Medulla oblongata (tissue), 1 donor: ENCODE measurements at regions not wholly inside any gene's neighbourhood (a gene's known extent, or its start where the extent isn't known, plus 50 kb on each side); places are given as distances from the start of the nearest gene placed in this dataset.
"Not testable (repeated sequence)": the region's sequence is repeated elsewhere in the genome, so short reads cannot be mapped to it uniquely, and the experiment has no call there.

Experiments used
- DNase-seq: peaks from one replicate; pipeline ENCODE4 v3.0.0-alpha.2; 2015; ENCODE audit errors: extremely low spot score

DNA sequence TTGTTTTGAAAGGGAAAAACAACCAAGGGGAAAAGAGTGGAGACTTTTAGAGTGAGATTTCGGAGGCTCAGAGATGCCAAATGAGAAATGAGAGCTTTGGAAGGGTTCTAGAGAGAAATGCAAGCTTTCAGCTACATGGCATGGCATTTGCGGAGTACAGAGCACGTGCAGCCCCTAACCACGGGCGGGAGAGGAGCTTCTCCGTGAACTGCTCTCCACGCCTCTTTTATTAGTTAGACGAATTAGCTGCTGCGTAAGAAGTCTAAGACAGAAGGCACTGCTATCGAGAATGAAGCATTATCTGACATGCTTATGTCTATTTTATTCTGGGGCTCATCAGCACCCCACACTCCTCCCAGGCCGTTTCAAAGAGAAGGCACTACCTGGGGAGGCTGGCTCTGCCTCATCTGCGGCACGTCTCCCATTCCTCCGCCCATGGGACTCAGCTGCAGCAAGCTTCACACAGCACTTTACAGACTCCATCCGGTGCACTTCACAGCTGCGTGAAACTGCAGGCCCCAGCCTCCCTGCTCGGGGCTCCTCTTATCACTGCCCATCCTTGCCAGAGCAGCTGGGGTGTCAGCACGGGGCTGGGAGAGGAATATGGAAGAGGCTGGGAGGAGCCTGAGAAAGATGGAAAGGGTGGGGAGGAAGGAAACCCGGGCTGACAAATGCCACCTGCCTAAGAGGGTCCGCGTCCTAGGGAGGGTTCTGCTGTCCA lies 207.3 kb upstream of the APCDD1 start:
- no peak for DNase-seq

DNA sequence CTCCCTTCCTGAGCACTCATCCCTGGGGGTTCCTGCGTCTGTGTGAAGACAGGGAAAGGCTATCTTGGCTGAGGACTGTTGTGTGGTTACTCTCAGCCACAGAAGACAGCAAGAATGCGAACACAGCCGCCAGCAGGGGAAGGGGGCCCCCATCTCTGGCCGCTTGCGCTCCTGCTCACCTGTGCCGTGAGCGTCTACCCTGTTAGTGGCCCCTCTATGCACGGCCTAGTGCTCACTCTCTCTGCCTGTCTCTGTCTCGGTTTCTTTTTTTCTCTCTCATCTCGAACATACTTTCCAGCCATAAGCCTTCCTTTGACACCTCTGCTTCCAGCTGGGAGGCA lies 206.7 kb upstream of the APCDD1 start:
- DNase-seq, result no peak

DNA sequence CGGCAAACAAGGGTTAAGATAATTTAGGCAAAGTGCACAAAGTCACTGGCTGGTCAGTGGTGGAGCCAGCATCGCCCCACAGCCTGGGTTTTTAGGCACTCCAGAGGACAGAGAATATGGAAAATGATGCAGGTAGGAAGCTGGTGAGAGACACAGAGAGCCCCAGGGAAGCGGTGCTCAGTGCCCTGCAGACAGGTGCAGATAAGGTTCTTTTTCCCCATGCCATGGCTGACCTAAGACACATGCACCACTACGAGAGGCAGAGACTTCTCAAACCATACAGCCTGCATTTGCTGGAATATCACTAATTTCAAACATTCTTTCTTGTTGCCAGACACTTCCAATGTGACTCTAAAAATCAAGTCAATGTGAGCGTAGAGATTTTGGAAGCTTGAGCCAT lies 205.7 kb upstream of the APCDD1 start:
- no peak for DNase-seq

DNA sequence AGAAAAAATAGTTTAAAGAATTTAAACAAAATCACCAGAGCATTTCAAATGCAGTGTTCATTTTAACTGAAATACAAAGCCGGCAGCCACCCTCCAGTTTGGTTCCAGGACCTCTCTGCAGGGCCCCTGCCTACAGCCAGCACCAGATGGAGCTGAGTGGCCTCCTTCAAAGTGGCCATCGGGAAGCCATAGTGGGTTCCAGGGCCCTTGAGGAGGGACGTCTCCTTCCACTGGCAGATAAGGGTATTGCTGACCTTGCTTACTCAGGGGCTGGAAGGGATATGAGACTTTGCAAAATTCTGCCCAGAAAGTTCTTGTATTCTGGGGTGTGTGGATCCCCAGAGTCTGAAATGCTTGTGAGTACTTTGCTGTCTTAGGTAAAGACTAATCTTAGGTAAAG lies 205.2 kb upstream of the APCDD1 start:
- DNase-seq, result no peak

DNA sequence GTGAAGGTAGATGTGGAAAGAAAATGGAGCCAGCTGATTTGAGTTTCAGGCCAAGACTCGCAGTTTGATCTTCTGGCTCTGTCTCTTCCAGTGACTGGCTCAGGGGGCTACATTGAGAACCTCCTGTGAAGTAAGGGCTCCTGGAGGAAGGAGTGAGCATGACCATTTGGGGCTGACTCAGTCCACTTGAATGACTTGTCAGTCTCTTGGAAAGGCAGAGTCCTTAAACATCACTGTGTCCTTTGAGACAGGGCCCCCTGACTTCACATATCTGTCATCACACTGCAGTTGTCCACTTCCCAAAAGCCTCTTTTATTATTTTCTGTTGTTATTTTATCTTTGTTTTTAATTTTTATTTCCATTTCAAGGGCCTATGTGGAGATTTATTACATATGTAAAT lies 204.6 kb upstream of the APCDD1 start:
- DNase-seq, result no peak

DNA sequence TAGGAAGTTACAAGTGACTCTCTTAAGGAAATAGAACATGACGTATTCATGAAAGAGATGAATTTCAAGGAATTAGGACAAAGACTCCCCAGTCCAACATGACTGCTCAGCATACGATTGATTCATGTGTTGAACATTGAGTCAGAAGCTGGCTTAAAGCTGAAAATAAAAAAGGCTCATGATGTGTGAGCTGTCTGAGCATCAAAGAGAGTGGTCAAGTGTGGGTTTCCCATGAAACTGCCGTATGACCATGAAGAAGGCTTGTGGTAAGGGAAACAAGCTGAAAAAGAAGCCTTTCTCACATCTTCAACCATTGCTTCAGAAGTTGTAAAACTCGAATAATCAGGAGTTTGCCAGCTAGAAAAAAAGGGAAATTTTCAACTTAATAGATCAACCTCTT lies 201.9 kb upstream of the APCDD1 start:
- DNase-seq, result no peak

DNA sequence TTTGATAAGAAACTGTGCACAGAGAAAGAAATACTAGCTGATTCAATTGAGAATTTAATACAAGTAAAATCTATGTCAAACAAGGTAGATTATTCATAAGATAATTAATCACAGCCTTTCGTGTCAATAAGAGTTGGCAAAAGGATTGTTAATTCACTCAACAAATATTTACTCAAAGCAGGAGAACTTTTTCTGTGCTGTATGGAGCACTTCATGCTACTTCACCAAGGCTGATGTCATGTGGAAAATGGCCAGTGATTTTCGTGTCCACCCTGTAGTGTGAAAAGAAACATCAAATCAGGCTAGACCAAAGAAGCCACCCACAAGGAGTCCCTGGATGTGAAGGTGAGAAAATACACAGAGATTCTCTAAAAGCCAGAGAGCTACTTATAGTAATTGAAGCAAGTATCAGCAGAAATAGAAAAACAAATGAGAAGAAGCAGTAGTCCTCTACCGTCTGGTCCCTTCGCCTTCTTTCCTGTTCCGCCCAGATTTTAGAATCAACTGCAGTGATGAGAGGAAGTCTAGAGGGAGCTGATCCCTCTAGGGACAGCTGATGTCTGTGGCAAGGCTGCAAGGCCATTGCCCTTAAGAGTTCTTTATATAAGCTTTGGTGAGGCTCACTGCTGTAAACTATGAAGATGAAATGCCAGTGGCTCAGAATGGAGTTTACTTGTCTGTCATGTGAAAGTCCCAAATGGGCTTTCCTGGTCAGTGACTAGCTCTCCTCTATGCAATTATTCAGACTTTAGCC lies 201.3 kb upstream of the APCDD1 start:
- DNase-seq, result peak; percentile 72

DNA sequence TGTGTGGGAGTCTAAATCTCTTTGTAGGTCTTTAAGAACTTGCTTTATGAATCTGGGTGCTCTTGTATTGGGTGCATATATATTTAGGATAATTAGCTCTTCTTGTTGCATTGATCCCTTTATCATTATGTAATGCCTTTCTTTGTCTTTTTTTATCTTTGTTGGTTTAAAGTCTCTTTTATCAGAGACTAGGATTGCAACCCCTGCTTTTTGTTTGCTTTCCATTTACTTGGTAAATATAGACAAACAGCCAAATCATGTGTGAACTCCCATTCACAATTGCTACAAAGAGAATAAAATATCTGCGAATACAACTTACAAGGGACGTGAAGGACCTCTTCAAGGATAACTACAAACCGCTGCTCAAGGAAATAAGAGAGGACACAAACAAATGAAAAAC lies 198.2 kb upstream of the APCDD1 start:
- DNase-seq, result not testable (repeated sequence)

DNA sequence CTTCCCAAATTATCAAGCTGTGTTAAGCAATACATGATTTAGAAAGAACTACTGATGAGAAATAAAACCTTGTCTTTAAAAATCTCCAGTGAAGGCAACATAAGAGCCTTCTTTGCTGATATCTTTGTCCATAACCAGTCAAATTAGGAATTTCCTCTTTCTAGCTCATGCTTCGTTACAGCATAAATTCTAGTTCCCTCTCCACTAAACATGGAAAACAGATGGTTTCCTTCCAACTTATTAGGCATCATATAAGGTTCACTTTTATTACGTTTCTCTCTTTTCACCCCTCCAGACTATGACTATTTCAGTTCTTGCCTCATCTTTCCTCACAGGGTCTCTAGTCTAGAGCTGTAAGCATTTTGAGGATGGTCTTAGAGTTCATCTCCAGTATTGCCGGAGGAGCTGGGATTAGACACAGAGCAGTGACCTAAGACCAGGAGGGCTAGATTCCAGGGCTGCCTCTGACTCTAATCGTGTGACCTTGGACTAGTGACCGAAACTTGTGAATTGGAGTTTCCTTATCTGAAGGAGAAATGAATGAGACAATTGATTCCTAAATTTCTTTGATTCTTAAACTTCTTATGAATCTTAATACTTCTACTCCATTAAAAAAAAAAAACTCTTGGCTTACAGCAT lies 195.5 kb upstream of the APCDD1 start:
- DNase-seq, result no peak

DNA sequence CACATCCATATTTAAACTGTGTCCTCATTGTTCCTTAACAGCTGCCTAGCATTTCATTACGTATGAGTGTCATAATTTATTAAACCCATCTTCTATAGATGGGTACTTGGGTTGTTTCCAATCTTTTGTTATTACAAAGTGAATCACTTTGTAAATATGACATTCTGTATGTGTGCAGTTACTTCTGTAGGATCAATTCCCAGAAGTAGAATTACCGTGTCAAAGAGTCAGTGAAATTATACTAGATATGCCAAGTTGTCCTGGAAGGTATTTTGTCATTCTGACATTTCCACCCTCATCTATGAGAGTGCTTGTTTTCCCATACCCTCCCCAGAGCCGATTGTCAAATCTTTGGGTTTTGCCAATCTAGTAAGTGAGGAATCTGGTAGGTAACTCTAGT lies 194.5 kb upstream of the APCDD1 start:
- DNase-seq, result no peak

DNA sequence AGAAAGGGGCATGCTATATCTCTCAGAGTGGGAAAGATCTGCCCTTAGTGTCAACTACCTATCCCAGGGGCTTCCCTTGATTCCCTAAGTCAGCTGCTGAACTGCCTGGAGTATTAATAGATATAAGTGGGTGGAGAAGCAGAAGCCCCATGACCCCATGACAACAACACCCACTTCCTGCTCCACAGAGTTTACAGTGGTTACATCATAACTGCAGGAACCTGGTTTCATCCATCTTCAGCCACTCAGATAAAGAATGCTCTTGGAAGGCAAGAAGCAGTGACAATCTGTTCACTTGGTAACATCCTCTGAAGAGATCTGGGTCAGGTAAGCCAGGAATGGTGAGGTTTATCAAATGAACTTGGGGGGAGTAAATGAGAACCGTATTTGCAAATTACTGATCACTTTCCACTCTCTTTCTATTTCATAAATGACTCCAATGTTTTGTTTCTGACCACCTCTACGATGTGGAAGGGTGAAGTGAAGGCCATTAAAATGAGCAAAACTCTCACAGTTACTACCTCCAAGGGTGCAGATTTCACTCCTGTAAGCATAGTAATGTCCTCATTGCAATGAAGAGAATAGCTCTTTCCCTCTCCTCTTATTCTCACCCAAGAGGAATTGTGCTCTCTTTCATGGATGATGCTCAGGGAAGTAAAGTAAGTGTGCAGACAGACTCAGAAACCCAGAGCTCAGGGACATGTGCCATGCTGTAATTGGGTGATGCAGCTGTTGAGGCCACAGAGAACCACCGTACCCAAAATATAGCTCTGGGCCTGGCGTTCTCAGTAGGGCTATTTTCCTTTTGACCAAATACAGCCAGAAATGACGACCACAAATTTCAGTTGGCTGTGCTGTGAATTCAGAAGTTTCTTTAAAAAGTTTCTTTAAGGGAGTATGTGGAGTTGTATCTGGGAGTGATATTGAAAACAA lies 192.8 kb upstream of the APCDD1 start:
- DNase-seq, result no peak

DNA sequence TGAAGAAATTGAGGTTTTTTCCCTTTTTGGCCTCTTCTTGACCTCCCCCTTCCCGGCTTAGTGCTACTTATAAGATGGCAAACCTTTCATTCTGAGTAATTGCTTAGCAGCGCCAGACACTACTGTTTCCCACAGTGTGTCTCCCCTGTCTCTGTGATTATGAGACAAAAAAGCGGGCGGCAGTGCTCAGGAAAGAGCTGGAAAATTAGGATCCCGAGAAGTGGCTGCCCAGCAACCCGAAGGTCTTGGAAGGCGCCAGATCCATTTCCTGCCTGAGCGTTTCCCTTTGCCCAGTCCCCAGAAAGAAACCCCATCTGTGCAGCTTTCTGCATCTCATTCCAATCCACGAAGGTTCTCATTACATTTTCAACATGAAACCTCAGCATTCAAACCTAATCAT lies 191.9 kb upstream of the APCDD1 start:
- no peak for DNase-seq

DNA sequence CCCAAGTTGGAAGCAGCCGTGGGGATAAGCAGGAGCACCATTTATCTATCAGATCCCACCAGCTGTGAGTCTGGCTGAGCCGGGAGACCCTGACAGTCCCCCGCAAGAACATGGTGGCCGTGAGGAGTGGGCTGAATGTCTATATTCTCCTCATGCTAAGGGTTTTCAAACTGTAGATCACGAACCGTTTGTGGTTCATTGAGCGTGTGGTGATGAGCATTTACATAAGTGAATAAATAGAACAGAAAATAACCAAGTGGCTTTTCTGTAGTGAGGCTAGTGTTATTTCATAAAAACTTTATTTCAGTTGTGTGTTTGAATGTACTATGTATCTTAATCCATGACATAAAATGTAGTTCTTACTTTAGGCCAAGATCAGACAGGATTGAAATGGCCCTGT lies 190.2 kb upstream of the APCDD1 start:
- DNase-seq, result no peak

DNA sequence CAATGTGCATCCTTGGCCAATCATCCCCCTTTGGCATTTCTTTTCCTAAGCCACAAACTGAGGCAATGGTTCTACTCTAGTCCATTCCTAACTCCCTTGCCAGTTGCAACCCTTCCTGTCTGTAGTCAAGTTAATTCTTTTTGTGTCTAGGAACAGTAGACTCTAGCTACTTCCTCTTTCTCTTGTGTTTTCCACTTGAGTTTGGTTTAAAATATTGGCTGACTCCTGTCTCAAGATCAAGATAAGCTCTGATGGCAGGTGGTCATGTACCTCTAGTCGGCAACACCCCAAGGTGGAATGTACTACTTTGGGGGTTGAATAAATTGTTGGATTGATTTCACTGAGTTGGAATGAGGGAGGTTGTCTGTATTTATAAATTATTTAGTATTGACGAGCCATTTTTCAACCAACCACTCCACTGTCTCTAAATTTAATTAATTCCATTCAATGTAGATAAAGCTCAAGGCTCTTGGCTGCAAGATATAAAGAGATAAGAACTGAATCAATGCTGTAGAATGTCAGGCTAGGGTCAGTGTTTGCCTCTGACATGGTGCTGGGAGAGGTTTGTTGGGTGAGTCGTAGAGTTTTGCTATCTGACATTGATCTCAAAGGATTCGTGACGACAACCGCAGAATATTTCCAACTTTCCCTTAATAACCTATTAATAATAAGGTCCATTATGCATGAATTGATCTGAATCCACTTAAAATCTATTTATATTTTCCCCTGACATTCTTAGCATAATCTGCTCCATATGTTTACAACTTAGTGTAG lies 188.7 kb upstream of the APCDD1 start:
- DNase-seq, result peak; percentile 47

DNA sequence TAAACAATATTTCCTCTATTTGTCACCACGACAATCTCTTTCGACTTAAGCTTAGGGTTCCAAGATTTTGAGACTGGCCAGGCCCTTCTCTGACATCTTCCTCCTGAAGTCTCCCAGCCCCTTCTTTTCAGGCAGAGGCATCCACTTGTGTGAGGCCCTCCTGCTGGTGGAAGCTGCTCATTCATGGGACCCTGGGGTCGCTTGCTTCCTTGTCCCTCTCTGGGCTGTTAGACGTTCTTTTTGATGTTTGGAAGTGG lies 188.2 kb upstream of the APCDD1 start:
- no peak for DNase-seq

DNA sequence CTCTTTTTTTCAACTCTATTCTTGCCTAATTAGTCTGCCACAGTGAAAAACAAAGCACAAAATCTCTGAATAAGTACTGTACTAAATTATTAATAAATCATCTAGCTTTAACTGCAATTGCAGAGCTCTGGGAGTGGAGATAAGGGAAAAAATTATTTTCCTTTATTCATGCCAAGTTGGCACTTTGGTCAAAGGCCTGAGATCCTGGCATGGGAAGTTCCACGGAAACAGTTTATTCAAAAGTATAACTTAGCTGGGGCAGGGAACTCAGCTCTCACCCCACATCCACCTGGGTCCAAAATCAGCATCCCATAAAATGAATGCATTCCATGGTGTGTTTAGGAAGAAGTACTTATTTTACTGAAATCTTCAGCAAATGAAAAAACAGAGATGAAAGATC lies 185.2 kb upstream of the APCDD1 start:
- DNase-seq, result no peak

DNA sequence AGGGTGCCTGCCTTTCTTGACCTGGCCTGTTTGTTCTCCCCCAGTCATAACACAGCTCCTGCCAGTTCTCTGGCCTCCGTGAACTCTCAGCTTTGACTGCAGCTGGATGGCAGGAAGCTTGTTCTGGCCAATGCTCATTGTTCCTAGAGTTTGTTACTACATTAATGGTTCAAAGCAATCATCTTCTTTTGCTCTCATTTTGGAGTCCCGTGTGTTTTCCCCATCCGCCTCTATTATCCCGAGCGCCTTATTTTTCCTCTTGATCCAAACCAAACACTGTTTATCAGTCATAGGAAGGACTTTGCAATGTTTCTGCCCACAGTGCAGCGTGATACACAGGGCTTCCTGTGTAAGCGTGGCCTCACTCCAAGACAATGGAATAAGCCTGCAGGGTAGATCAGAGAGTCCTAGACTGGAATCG lies 184.3 kb upstream of the APCDD1 start:
- peak; percentile 60 for DNase-seq

DNA sequence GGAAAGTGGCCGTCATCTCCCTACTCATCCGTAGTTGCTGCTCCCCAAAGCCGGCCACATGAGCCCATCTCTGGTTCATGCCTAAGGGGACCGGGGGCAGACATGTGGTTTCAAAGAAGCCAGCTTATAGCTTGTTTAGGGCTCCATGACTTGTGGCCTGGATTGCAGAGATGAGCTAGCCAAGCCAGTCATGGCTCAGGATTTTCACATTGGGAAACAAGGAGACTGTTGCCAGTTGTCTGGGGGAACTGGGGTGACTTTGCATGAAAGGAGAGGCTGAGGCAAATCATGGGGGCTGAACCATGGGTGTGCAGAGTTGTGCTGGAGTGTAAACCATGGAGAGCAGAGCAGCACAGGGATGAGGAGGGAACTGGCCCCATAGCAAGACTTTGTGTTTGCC lies 183.0 kb upstream of the APCDD1 start:
- no peak for DNase-seq

DNA sequence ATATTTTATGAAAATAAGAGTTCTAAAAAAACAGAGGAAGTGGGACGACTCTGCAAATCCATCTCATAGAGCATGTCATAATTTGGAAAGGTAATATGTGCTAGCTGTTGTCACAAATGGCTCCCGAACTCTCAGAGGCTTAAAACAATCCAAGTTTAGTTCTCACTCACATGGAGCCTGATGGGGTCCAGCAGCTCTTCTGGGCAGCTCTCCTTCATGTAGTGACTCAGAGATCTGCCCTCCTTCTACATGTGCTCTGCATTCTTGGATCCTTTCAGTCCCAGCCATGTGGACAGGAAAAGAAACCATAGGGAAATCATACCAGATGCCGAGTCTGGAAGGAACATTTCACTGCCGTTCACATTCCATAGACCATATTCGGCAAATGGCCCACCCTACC lies 180.1 kb upstream of the APCDD1 start:
- no peak for DNase-seq

DNA sequence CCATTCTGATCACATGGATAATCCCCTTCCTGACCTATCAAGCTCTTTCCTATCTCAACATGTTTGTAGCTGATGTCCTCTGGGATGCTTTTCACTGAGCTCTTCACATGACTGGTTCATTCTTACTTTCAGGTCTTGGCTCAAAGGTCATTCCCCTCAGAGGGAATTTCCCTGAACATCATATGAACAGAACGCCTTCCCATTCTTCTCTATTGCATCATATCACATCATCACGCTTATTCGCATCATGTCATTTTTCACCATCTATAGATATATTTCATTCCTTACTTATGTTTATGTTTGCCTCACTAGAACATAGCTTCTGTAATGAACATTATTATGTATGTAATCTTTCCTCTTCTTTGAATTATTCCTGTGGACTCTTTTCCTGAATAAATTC lies 178.9 kb upstream of the APCDD1 start:
- DNase-seq, result no peak

DNA sequence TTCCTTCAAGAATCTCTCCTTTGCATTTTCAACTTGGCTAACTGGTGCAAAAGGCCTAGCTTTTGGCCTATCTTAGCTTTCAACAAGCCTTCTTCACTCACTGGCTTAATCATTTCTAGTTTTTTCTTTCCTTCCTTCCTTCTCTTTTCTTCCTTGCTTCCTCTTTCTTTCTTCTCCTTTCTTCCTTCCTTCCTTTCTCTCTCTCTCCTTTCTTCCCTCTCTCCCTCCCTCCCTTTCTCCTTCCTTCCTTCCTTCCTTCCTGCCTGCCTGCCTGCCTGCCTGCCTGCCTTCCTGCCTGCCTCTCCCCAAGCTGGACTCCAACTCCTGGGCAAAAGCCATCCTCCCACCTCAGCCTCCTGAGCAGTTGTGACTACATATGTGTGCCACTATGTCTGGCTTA lies 176.2 kb upstream of the APCDD1 start:
- DNase-seq, result no peak

DNA sequence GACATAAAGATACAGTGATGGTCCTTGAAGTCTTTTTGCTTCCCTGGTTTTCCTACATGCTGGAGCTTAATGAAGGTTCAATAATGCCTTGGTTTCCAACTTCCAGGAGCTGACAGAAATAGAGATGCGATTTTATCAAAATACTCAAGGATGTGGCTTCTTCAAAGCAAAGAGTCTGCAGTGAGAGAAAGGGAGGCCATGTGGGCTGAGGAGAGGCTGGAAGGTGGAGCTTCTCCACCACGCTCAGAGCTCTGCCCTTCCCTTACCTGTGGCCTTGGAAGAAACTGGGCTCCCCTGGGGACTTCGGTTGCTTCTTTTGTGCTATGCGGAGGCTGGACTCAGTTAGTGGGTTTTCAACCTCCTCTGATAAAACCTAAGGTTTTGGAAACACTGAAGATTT lies 175.0 kb upstream of the APCDD1 start:
- no peak for DNase-seq
